ENCODE measurements at regions not wholly inside any gene's neighbourhood (a gene's known extent, or its start where the extent isn't known, plus 50 kb on each side); places are given as distances from the start of the nearest gene placed in this dataset.
"Not testable (repeated sequence)": the region's sequence is repeated elsewhere in the genome, so short reads cannot be mapped to it uniquely, and the experiment has no call there.

- peak in 3 of 5 donors; percentile 7 to 35 (median 23) for DNase-seq
Measured at GRCh38 chr20:16801919-16802651, 53.9 kb downstream of the OTOR start.

- DNase-seq = no peak
Measured at GRCh38 chr20:16802652-16802935, 54.4 kb downstream of the OTOR start.

- DNase-seq = peak in 2 of 5 donors; percentile 6 to 15
Measured at GRCh38 chr20:16803965-16804792, 56.0 kb downstream of the OTOR start.

- DNase-seq = no peak
Measured at GRCh38 chr20:16804793-16805187, 56.6 kb downstream of the OTOR start.

- DNase-seq = no peak
Measured at GRCh38 chr20:16806061-16806460, 57.9 kb downstream of the OTOR start.

GRCh38 chr20:16806886-16807285 lies 58.7 kb downstream of the OTOR start:
- DNase-seq = no peak

GRCh38 chr20:16808796-16809195 lies 60.6 kb downstream of the OTOR start:
- no peak for DNase-seq

- no peak for DNase-seq
Measured at GRCh38 chr20:16810216-16810615, 62.1 kb downstream of the OTOR start.

GRCh38 chr20:16816192-16816591 lies 68.0 kb downstream of the OTOR start:
- DNase-seq = no peak

- no peak for DNase-seq
Measured at GRCh38 chr20:16819483-16819882, 71.3 kb downstream of the OTOR start.

- peak in 1 of 5 donors; percentile 29 for DNase-seq
Measured at GRCh38 chr20:16821211-16822089, 73.3 kb downstream of the OTOR start.

- no peak for DNase-seq
Measured at GRCh38 chr20:16824664-16825063, 76.5 kb downstream of the OTOR start.

GRCh38 chr20:16828666-16829305 lies 80.6 kb downstream of the OTOR start:
- no peak for DNase-seq

GRCh38 chr20:16835690-16836089 lies 87.5 kb downstream of the OTOR start:
- not testable (repeated sequence) for DNase-seq

GRCh38 chr20:16842486-16843120 lies 94.4 kb downstream of the OTOR start:
- no peak for DNase-seq

- DNase-seq = no peak
Measured at GRCh38 chr20:16844406-16844805, 96.2 kb downstream of the OTOR start.

- DNase-seq = no peak
Measured at GRCh38 chr20:16846006-16846405, 97.8 kb downstream of the OTOR start.

- no peak for DNase-seq
Measured at GRCh38 chr20:16848061-16848460, 99.9 kb downstream of the OTOR start.

- no peak for DNase-seq
Measured at GRCh38 chr20:16848526-16848925, 100.4 kb downstream of the OTOR start.

GRCh38 chr20:16860914-16861313 lies 112.8 kb downstream of the OTOR start:
- DNase-seq = no peak

- DNase-seq = no peak
Measured at GRCh38 chr20:16861708-16862107, 113.5 kb downstream of the OTOR start.

GRCh38 chr20:16863303-16863702 lies 115.1 kb downstream of the OTOR start:
- no peak for DNase-seq

Data from T-helper 1 cell (primary cell).